ENCODE measurements at regions not wholly inside any gene's neighbourhood (a gene's known extent, or its start where the extent isn't known, plus 50 kb on each side); places are given as distances from the start of the nearest gene placed in this dataset.

DNA sequence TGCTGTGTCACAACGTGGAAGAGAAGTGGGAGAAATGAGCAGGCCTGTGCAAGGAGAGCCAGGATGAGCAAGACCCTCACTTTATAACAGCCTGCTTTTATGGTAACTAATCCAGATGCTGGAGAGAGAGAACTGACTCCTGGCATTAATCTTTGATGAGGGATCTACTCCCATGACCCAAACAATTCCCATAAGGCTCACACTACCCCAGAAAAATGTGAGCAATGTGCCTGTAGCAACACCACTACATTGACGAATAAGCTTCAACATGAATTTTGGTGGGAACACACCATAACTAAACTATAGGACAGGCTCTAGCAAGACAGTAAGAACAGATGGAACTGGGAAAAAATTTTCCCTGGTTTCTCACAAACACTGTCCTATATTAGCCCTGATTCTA is 173.6 kb upstream of the PRSS58 start:
- Histone ChIP-seq H3K27me3 (ENCODE audit: control insufficient read depth, insufficient read depth, low read length) (no peaks in the 10 kb centered on the region), H3K36me3 (replicated peaks; ENCODE audit: control insufficient read depth, insufficient read depth, low read length) (no peaks in the 10 kb centered on the region), H3K4me3 (ENCODE audit: insufficient read depth, low read depth, low read length) (no peak overlapping the region)
- DNase-seq: no peak

DNA sequence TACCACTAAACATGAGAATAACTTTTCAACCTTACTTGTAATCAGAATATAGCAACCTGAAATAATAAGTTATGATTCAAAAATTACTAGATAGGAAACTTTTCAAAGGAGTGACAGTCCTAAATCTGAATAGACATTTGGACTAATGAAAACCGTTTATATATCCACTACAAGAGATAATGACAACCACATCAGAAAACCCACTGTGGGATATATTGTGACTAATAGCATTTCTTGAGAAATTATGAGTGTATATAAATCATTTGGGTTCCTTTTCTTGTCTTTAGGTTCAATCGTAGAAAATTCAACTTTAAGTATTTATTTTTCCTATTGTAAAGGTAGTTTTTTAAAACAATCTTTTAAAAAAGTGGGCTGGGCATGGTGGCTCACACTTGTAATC is 170.2 kb upstream of the PRSS58 start:
- H3K36me3 ChIP-seq (replicated peaks; ENCODE audit: control insufficient read depth, insufficient read depth, low read length): no peaks in the 10 kb centered on the region

DNA sequence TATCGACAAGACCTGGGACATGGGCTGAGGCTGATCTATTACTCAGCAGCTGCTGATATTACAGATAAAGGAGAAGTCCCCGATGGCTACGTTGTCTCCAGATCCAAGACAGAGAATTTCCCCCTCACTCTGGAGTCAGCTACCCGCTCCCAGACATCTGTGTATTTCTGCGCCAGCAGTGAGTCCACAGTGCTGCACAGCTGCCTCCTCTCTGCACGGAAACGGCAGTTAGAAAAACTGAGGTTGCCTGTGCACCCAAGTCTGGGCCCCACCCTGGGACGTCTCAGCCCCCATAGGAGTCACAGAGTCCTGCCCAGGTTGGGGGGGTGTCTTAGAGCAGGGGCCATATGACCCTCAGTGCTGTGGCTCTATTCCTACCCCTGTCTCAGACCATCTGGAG is 167.4 kb upstream of the PRSS58 start:
- H3K4me3 ChIP-seq (ENCODE audit: insufficient read depth, low read depth, low read length): no peak overlapping the region
- no peaks in the 10 kb centered on the region for H3K36me3 ChIP-seq (replicated peaks; ENCODE audit: control insufficient read depth, insufficient read depth, low read length)
- H3K27me3 ChIP-seq (ENCODE audit: control insufficient read depth, insufficient read depth, low read length): no peaks in the 10 kb centered on the region
- no peak for DNase-seq

More for the DNA sequence above, 170.2 kb upstream of the PRSS58 start:
- DNase-seq: no peak
- H3K4me3 ChIP-seq (ENCODE audit: insufficient read depth, low read depth, low read length): no peak overlapping the region
- H3K27me3 ChIP-seq (ENCODE audit: control insufficient read depth, insufficient read depth, low read length): no peaks in the 10 kb centered on the region

DNA sequence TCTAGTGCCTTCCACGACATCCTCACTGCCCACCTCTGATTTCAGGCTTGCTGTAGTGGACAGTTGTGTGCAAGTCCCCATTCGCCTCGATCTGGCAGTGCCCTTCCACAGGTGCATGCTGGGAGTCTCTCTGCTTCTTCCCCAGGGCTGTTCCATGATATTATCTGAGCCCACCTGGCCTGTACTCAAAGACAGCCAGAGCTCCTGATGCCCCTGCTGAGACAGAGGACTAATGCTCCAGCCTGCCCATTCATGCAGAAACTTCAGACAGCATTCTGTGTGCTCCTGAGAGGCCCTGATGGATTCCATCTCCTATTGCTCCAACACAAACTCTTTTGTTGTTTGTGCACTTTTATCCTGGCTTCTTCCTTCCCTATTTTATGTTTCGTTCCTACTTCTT is 164.8 kb upstream of the PRSS58 start:
- no peak overlapping the region for H3K4me3 ChIP-seq (ENCODE audit: insufficient read depth, low read depth, low read length)
- H3K27me3 ChIP-seq (ENCODE audit: control insufficient read depth, insufficient read depth, low read length): no peaks in the 10 kb centered on the region
- no peak for DNase-seq
- no peaks in the 10 kb centered on the region for H3K36me3 ChIP-seq (replicated peaks; ENCODE audit: control insufficient read depth, insufficient read depth, low read length)

DNA sequence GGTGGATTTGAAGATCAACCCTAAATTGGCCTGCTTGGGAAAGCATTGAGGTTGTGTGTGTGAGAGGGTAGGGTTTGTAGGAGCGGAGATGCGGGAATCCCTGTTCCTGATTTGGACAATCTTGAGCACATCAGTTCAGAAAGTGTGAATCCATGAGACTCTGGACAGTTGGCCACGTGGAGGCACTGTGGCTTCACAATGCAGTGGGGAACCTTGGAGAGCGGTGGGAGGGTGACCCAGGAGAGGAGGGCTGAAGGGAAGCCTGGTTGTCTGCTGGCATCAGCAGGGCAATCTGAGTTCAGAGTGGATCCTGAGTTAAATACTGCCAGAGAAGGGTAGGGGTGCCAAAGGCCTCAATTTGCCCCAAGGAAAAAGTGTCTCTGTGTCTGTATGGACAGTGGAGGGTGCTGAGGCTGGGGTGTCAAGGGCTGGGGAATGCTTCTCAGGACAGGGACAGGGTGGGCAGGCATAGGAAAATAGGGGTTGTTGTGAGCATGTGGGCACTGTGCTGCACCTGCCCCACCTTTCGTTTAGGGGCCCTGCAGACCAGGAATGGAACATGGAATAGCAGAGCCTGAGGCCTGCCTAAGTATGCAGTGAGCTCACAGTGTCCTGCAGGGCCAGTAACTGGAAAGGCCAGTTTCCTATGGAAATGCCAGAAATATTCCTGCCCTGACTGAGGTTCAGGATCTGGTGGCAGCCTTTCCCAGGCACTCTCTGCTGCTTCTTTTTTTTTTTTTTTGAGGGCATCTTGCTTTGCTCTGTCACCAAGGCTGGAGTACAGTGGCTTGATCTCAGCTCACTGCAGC is 162.9 kb upstream of the PRSS58 start:
- no peak overlapping the region for H3K4me3 ChIP-seq (ENCODE audit: insufficient read depth, low read depth, low read length)
- H3K27me3 ChIP-seq (ENCODE audit: control insufficient read depth, insufficient read depth, low read length): no peaks in the 10 kb centered on the region
- no peaks in the 10 kb centered on the region for H3K36me3 ChIP-seq (replicated peaks; ENCODE audit: control insufficient read depth, insufficient read depth, low read length)
- peak; percentile 57 for DNase-seq

DNA sequence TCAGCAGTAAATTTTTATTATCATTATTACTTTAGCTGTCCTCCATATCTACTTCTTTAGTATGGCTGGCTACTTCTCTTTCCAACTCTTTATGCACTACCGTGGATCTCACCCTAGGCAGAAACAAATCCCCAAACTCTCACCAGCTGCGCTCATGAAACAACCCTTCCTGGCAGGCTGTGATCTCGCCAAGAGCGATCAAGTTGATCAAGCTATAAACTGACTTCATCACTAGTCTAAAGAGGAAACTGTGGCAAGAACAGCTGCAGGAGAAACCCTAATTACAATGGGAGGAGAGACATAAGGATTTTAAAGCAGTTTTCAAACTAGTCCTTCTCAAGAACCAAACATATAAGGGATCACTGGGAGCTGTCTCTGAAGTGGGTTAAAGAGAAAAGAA is 160.5 kb upstream of the PRSS58 start:
- H3K4me3 ChIP-seq (ENCODE audit: insufficient read depth, low read depth, low read length): no peak overlapping the region
- no peaks in the 10 kb centered on the region for H3K36me3 ChIP-seq (replicated peaks; ENCODE audit: control insufficient read depth, insufficient read depth, low read length)
- no peaks in the 10 kb centered on the region for H3K27me3 ChIP-seq (ENCODE audit: control insufficient read depth, insufficient read depth, low read length)
- no peak for DNase-seq

DNA sequence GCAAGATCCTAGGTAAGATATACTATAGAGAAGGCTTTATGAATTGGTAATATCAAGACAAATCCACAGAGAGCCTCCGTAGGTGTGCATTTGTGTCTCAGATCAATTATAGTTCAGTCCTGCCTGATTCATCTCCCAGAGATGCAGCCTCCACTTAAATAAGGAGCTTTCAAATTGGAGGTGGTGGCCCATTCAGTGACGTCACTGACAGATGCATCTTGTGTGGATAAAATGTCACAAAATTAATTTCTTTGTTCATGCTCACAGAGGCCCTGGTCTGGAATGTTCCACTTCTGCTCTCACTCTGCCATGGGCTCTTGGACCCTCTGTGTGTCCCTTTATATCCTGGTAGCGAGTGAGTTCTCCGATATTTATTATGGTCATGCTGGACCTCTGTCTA is 157.1 kb upstream of the PRSS58 start:
- no peaks in the 10 kb centered on the region for H3K36me3 ChIP-seq (replicated peaks; ENCODE audit: control insufficient read depth, insufficient read depth, low read length)
- no peak overlapping the region for H3K4me3 ChIP-seq (ENCODE audit: insufficient read depth, low read depth, low read length)
- no peaks in the 10 kb centered on the region for H3K27me3 ChIP-seq (ENCODE audit: control insufficient read depth, insufficient read depth, low read length)
- DNase-seq: no peak

DNA sequence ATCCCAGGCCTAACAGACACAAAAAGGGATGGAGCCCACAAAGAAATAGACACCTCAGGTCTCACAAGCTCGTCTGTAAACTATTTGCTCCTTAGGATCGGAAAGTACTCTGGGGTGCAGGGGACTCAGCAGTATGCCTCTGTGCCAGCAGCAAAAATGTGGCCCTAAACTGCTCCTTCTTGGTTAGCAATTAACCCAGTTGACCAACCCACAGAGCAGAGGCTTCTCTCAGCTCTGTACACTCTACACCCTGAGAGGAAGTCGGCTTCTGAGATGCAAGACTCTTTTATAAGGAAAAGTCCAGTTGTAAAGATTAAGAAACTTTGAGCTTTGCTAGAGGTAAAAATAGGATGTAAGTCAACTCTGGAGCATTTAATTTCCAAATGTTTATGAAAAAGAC is 156.3 kb upstream of the PRSS58 start:
- H3K27me3 ChIP-seq (ENCODE audit: control insufficient read depth, insufficient read depth, low read length): no peaks in the 10 kb centered on the region
- no peak for DNase-seq
- no peak overlapping the region for H3K4me3 ChIP-seq (ENCODE audit: insufficient read depth, low read depth, low read length)
- H3K36me3 ChIP-seq (replicated peaks; ENCODE audit: control insufficient read depth, insufficient read depth, low read length): no peaks in the 10 kb centered on the region

DNA sequence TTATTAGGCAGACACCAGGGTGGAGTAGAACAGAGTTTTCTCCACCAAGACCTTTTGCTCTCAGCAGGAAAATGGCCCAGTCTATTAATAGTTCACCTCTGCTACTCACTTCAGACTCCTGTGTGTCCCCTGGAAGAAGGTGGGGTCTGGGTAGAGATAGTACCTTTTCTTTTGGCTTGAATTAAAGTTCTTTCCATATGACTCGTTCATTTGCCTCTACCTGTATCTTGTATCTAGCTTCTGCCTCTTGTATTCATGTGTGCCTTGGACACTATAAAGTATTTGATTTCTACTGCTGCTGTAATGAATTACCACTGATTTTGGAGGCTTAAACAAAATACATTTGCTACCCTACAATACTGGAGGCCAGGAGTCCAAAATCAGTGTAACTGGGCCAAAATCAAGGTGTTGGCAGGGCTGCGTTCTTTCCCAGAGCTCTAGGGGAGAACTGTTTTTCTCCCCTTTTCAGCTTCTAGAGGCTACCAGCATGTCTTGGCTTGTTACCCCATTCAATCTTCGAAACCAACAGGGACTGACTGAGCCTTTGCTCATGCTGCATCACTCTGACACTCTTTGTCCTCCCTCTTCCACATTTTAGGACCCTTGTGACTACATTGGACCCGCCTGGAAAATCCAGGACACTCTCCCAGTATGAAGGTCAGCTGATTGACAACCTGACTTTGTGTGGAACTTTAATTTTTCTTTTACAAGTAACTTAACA is 155.6 kb upstream of the PRSS58 start:
- no peak overlapping the region for H3K4me3 ChIP-seq (ENCODE audit: insufficient read depth, low read depth, low read length)
- no peaks in the 10 kb centered on the region for H3K36me3 ChIP-seq (replicated peaks; ENCODE audit: control insufficient read depth, insufficient read depth, low read length)
- DNase-seq: no peak
- H3K27me3 ChIP-seq (ENCODE audit: control insufficient read depth, insufficient read depth, low read length): no peaks in the 10 kb centered on the region

DNA sequence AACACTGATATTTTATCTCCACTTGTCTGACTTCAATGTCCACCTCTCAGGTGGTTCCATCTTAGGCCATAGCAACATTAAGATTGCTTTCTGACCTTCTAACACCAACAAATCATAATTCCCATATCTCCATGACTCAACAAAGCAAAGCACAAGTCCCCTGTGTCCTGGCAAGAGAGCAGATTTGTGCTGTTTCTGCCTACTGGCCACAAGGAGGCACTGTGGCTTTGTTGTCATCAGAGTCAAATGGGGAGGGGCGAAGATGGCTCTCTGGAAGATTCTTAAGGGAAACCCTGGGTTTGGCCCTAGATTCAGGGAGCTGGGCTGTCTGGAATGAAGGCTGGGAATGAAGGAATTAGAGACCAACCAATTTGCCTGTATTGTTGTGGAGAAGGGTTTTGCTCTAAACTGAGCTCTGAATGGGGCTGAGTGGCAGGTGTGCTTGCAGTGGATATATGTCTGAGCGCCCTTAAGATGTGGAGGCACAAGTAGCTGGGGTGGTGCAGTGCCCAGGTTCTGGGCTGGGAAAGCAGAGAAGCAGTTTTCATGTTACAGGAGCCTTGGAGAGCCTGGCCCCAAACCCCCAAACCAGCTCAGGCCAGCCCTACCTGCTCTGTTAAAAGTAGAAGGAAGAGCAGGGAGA is 154.8 kb upstream of the PRSS58 start:
- H3K4me3 ChIP-seq (ENCODE audit: insufficient read depth, low read depth, low read length): no peak overlapping the region
- H3K36me3 ChIP-seq (replicated peaks; ENCODE audit: control insufficient read depth, insufficient read depth, low read length): no peaks in the 10 kb centered on the region
- DNase-seq: peak; percentile 69
- no peaks in the 10 kb centered on the region for H3K27me3 ChIP-seq (ENCODE audit: control insufficient read depth, insufficient read depth, low read length)

DNA sequence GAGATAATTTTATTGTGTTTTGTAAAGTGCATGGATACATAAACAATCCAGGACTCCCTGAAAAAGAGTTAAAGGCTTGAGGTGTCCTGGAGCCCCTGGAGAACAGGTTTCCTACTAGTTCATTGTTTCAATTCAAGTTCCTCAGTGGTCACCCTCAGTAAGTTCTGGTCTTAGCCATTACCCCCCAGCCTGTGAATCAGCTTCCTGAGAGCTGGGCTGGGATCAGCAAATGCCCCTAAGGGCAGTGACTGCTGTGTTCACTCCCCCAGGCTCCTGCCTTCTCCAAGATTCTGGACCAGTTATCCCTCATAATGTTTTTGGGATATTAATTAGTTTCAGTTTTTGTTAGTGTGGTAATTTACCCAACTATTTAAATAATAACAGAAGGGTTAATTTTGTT is 151.6 kb upstream of the PRSS58 start:
- no peak for DNase-seq
- H3K27me3 ChIP-seq (ENCODE audit: control insufficient read depth, insufficient read depth, low read length): no peaks in the 10 kb centered on the region
- no peak overlapping the region for H3K4me3 ChIP-seq (ENCODE audit: insufficient read depth, low read depth, low read length)
- H3K36me3 ChIP-seq (replicated peaks; ENCODE audit: control insufficient read depth, insufficient read depth, low read length): no peaks in the 10 kb centered on the region

DNA sequence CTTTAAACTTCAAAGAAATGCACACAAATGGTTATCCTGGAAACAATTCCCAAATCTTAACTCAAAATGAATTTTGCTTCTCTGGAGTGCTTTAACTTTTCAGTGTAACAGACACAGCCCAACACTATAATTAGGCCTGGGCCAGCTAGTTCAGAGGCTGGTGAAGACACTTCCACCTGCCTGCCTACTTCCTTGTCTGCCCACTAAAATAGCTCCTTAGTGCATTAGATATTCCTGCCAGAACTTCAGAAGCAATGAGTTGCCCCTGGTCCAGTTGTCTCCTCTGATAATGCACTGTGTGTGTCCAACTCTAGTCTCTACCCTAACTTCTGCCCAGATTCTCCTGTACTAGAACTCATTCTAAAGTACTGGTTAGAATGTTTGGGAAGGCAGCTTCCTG is 150.9 kb upstream of the PRSS58 start:
- Histone ChIP-seq H3K36me3 (replicated peaks; ENCODE audit: control insufficient read depth, insufficient read depth, low read length) (no peaks in the 10 kb centered on the region), H3K27me3 (ENCODE audit: control insufficient read depth, insufficient read depth, low read length) (no peaks in the 10 kb centered on the region), H3K4me3 (ENCODE audit: insufficient read depth, low read depth, low read length) (no peak overlapping the region)
- DNase-seq: no peak

DNA sequence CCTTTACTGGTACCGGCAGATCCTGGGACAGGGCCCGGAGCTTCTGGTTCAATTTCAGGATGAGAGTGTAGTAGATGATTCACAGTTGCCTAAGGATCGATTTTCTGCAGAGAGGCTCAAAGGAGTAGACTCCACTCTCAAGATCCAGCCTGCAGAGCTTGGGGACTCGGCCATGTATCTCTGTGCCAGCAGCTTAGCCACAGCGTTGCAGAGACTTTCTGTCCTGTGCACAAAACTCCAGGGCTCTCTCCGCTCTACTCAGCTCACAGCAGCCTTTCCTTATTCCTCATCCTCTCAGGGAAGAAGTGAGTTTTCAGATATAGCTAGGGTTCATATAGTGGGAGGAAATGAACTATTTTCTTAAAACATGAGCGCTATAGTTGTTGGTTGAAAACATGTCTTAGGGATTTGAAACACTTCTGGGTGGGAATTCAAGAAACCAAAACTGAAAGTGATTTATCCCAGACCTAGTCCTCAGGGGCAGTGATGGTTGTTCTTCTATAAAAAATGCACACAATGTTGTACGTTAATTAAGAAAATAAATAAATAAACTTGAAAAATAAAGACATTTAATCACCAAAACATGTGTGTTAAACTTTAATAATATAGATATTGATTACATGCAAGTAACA is 150.2 kb upstream of the PRSS58 start:
- no peak overlapping the region for H3K4me3 ChIP-seq (ENCODE audit: insufficient read depth, low read depth, low read length)
- DNase-seq: no peak
- no peaks in the 10 kb centered on the region for H3K36me3 ChIP-seq (replicated peaks; ENCODE audit: control insufficient read depth, insufficient read depth, low read length)
- no peaks in the 10 kb centered on the region for H3K27me3 ChIP-seq (ENCODE audit: control insufficient read depth, insufficient read depth, low read length)

DNA sequence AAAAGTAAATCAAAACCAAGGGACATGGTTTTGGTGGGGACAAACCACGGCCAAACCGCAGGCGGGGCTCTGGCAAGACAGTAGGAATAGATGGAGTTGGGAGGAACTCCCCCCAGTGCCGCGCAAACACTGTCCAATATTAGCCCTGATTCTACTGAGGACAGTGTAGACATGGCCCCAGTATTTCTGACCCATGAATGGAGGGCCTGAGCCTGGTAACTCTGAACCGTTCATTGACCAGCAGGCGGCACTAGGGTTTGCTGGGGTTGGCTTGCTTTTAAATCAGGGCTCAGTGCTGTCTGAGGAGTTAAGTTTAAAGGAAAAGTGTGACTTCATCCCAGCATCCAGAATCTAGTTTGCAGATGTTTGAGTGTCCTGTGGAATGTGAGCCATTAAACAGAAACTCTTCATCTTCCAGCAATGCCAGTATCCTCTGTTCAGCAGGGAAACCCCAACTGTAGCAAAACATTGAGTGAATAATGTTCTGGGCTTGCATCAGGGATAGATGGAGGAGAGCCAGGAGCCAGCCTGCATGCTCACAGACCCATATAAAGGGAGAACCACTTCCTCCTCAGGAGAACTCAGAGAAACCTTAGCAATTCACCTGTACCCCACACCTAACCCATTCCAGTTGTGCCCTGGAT is 147.4 kb upstream of the PRSS58 start:
- Histone ChIP-seq H3K4me3 (ENCODE audit: insufficient read depth, low read depth, low read length) (no peak overlapping the region), H3K27me3 (ENCODE audit: control insufficient read depth, insufficient read depth, low read length) (no peaks in the 10 kb centered on the region), H3K36me3 (replicated peaks; ENCODE audit: control insufficient read depth, insufficient read depth, low read length) (no peaks in the 10 kb centered on the region)
- DNase-seq: no peak

Measured in H7 (cell line).